GM21367 (cell line): ENCODE measurements at regions not wholly inside any gene's neighbourhood (a gene's known extent, or its start where the extent isn't known, plus 50 kb on each side); places are given as distances from the start of the nearest gene placed in this dataset.
"Not testable (repeated sequence)": the region's sequence is repeated elsewhere in the genome, so short reads cannot be mapped to it uniquely, and the experiment has no call there.

Experiments used
- ATAC-seq: cut with Tn5 transposase; IDR thresholded peaks from one replicate; pipeline ENCODE4 v1.9.1; 2021; ENCODE audit not compliant: unreplicated experiment

DNA sequence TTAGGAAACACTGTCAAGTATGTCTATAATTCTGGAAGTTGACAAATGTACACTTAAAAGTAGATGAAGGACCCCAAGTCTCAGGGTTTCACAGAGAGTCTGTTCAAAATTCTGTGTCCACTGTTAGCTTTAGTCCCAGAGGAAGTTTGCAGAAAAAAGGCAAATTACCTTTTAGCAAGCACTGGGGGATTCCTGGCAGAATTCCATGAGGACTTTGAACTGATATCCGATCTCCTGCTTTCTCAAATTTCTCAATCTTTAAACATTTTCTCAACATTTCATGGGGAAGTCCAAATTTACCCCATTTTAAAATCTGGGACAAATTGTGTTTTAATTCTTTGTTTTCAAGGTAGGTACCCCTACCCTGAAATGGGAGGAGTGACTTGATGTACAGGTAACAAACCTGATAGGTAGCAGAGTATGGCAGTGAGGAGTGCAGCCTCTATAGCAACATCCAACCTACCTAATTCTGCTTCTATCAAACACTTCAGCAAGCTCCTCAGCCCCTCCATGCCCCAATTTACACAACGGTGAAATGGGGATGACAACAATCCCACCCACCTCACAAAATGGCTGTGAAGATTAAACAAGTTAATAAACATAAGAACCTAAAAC, 344.9 kb downstream of the OMA1 start:
- no peak for ATAC-seq

DNA sequence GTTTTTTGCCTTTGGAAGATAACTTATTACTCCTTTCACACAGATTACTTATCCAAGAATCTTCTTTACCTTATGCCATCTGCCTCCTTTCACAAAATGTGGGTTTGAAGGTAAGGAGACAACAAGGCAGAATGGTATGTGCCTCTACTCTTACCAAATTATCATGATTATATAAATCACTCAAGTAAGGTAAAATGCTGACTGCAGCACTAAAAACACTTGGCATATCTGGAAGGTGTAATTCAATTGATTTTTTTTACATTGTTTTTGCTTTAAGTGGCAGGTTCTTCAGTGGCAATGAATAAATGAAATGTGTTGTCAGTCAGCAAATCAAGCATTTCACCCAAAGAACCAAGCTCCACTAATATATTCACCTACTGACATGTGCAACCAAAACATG, 346.1 kb downstream of the OMA1 start:
- ATAC-seq = no peak

DNA sequence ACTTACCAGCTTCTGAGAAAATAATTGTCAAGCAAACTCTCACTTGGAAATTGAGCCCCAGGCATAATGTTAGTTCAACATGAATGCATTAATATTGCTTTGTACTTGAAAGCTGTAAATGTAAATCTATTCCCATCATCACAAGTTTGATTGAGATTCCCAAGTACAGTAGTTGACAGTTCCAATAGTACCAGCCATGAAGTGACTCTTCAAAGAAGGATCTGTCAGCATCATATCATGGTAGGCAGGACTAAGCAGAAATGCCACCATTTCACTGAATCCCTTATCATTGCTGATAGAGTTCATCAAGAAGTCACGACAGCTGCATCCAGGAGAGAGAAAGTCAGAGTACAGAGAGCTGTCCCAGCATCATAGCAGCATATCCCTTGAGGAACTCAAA, 348.7 kb downstream of the OMA1 start:
- no peak for ATAC-seq

DNA sequence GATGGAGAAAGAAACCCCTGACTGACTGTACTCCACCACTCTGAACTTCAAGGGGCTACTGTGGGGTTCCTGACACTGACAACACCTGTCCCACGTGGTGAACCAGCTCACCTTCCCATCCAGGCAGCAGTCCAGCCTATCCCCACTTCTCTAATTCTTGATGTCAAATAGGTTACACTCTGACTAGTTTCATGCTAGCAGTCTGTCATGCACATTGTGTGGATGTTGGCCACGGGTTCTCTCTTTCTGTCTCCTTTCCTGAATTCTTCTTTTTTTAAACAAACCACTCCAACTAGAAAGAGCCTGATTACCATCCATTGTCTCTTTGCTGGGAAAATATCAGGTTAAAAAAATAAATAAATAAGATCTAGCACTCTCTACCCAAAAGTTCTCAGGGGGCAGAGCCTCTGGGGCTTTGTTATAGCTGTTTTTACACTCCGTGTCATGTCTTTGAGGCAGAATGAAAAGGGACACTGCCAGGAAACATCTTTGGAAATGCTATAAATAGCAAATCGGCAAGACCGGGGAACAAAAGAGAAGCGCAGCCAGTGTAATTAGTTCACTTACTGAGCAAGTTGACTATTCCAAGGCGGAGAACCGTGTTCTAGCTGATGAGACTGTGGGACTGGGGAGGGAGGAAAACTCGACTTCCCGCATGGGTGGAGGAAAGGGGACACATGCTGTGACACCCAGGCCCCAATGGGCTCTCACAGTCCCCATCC, 356.1 kb downstream of the OMA1 start:
- ATAC-seq = no peak

DNA sequence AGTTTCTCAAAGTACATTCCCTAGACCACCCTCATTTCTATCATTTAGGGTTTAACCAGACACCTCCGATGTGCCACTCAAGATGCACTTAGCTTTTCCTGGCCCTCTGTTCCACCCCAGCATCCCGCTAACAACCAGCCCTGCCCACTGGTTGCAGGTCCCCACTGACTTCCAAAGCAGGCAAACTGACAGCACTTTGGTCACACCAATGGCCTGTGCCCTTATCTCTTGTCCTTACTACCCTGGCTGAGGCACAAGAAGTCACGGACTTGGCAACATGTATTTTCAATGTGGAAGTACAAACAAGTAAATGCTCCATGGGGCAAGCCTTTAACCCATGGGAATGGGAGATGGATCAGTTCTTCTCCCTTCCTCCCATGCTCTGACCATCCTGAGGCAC, 357.1 kb downstream of the OMA1 start:
- no peak for ATAC-seq

DNA sequence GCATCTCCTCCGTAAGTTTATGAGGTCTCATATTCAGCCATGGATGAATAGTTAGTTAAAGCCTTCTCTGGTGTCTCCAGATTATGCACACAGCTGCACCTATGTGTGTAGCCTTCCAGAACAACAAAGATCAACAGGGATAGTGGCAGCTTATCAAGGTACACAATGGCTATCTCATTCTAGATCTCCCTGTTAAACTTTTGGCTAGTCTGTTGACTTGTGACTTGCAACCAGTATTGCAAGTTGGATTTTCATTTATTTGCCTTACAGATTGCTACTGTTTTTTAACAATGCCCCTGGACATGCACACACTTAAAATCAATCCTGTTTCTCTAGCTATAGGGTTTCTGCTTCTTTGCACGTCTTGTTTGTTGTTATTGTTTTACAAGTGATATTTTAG, 363.2 kb downstream of the OMA1 start:
- ATAC-seq = no peak

DNA sequence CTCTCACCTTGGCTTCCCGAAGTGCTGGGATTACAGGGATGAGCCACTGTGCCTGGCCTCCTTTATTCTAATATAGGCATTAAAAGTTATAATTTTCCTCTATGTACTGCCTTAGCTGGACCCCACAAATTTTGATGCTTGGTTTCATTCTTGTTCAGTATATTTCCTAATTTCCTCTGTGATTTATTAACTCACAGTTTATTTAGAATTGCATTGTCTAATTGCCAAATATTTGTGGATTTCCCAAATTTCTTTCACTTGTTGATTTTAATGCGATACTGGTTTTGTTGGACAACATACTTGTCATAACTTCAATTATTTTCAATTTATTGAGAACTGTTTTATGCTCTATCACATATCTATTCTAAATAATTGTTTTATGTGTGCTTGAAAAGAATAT, 366.0 kb downstream of the OMA1 start:
- no peak for ATAC-seq

DNA sequence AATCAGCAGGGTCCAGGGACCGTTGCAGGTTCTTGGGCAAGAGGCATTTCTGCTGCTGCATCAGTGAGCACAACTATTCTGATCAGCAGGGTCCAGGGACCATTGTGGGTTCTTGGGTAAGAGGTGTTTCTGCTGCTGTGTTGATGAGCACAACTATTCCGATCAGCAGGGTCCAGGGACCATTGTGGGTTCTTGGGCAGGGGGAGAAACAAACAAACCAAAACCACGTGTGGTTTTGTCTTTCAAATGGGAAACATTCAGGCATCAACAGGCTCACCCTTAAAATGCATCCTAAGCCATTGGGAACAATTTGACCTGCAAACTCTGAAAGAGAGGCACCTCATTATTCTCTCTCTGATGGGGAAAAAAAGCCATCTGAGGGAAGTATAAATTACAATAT, 377.4 kb downstream of the OMA1 start:
- not testable (repeated sequence) for ATAC-seq

DNA sequence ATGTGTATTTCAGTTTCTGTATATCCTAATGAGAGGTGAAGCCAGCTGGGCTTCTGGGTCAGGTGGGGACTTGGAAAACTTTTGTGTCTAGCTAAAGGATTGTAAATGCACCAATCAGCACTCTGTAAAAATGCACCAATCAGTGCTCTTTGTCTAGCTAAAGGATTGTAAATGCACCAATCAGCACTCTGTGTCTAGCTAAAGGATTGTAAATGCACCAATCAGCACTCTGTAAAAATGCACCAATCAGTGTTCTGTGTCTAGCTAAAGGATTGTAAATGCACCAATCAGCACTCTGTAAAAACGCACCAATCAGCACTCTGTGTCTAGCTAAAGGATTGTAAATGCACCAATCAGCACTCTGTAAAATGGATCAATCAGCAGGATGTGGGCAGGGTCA, 379.4 kb downstream of the OMA1 start:
- not testable (repeated sequence) for ATAC-seq

DNA sequence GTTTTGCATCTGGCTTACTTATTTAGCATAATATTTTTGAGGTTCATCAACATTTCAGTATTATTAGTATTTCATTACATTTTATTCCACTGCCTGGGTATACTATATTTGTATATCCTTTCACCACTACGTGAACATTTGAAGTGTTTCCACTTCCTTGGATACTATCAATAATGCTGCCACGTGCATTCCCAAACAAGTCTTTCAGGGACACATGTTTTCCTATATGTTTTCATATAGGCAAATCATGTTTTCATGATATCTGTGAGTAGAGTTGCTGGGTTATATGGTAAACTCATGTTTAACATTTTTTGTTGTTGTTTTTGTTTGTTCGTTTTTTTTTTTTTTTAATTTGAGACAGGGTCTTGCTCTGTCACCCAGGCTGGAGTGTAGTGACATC, 380.1 kb downstream of the OMA1 start:
- no peak for ATAC-seq

DNA sequence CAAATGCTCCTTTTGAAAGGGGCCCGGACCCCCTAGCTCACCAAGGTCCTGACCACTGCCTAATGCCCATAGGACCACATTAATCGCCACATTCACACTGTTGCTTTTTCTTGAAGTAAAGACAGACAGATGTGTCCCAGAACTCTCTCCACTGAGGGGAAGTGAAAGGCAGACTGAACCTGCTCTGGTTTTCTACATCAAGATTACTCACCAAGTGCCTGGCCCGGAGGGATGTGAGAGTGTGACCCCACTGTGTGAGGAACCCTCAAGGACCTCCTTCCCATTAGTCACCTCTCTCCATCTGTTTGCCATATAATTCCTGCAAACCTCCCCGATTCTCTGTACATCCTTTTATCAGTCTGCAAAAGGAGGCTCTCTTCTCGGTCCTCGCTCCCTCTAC, 381.5 kb downstream of the OMA1 start:
- ATAC-seq = no peak

DNA sequence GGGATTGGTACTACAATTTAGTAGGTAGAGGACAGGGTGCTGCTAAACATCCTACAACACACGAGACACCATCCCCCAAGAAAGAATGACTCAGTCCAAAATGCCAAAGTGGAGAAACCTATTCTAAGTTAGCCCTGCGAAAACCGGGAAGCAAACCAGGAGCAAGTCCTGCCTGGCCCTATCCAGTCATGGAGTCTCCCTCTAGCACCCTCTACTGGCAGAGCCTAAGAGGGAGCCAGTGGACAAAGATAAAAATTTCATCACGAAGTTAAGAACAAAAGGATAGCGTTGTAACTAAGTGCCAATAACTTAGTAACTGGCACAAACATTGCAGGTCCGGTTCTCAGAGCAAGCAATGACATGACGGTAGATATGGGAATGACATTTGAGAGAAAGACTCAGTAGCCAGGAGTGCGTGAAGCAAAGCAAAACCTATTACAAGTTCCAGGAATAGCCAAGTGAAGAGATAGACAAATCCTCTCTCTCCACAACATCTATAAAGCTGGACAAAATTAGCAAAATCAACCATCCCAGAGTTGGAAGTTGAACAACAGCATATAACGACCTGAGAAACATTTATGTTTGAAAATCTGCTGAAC, 383.5 kb downstream of the OMA1 start:
- peak; percentile 45 for ATAC-seq

DNA sequence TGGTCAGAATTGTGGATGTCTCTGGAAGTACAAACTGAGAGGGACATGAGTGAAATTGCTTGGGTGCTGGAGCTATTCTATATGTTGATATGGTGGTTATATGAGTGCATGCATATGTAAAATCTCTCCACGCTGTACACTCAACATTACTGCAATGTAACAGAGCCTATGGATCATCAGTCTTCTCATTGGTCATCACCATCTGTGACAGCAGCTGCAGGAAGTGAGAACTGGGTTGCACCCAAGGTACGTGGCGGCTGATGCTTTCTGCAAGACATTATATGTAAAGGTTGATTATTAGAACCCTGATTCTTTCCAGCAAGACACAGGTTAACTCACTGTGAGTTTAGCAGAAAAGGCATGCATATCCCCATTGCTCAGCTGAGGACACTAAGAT, 387.1 kb downstream of the OMA1 start:
- no peak for ATAC-seq

DNA sequence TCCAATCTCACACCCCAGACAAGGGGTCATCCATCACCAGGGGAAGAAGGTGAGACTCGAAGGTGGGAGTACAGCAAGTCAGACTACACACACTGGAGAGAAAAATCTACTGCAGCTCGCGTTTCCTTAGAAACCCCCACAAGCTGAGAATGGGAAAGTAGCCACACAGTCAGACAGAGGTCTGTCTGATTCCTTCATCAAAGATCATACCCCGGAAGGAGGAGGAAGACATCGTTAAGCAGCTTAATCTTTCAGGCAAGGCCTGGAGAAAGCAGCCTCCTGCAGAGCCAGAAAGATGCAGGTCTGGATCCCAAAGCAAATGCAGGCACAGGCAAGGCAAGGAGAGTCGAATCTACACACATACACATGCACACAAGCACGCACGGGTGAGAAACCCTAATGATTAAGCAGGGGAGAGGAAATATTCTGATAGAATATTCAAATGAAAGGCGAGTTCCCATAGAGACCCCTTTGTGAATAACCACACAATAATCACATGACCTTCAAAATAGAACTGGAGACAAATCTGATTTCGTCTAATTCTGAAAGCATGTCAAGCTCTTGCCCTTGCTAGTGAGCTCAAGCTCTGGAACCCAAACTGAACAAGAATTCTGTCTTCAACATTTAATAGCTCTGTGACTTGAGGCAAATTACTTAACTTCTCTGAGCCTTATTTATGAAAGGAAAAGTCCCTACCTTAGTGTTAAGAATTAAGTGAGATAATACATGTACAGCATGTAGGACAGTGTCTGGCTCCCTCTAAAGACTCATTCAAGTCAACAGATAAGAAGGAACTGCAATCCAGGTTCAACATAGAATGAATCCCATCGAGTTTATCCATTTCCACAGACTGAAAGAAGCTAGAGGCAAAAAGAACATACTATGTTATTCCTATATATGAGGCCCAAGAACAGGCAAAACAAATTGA, 387.8 kb downstream of the OMA1 start:
- no peak for ATAC-seq

DNA sequence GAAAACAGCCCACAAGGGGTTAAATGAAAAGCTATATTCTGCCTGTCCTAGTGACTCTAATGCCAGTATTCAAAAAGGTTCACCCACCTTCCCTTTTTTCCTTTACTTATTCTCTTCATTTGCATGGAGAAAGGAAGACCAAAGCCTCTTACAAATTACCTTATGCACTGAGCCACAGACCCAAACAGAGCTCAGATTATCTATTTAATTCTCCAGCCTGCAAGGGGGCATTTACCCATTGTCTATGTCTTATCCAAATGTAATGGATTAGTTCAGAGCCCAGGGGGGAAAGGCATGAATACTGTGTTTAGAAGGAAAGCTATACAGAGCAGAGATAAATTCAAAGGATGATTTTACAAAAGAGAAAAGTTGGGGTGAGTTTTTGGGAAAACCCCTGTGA, 388.5 kb downstream of the OMA1 start:
- no peak for ATAC-seq

DNA sequence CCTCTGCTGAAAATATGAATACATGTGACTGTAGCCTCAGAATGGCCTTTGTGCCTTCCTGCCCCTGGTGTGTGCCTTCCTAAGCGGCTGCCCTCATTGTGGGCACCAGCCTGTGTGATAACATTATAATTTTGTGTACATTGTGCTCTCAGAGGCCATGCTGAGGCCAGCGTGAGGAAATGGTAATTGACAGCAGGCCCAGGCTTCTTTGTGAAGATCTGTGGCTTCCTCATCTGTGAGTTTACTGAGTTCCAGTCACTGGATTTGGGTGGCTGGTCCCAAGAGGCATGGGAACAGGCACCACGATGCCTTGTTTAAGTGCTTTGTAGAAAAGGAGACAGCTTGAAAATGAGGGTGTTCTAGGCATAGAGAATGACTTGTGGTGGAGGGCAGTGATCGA, 389.3 kb downstream of the OMA1 start:
- ATAC-seq = no peak

DNA sequence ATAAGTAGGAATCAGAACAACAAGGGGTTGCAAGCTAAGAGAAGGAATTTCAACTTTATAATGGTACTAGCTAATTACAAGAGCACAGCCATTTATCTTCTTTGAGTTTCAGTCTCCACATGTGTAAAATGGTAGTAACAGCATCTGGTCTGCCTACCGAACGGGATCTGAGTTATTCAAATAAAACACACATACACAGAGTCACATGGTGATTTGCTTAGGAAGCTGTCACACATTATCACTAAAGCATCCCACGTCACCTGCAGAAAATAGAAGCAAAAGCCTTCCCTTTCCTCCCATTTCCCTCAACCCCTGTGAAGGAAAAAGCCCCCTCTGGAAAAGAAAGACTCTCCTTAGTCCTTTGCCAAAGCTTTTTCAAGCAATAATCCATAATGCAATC, 389.7 kb downstream of the OMA1 start:
- ATAC-seq = no peak

DNA sequence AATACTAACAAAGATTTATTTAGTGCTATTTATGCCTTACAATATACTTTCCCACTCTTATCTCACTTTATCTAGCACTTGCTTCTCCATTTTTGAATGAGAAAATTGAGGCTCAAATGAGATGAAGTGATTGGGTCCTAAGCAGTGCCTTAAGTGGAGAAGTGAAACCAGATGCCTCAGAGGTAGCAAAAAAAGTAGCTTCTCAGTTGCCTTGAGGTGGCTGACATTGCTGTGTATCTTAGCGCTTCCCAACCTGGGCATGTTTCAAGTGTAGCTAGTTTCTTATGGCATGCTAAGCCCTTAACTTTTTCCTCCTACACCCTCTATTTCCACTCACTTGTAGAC, 390.4 kb downstream of the OMA1 start:
- no peak for ATAC-seq

DNA sequence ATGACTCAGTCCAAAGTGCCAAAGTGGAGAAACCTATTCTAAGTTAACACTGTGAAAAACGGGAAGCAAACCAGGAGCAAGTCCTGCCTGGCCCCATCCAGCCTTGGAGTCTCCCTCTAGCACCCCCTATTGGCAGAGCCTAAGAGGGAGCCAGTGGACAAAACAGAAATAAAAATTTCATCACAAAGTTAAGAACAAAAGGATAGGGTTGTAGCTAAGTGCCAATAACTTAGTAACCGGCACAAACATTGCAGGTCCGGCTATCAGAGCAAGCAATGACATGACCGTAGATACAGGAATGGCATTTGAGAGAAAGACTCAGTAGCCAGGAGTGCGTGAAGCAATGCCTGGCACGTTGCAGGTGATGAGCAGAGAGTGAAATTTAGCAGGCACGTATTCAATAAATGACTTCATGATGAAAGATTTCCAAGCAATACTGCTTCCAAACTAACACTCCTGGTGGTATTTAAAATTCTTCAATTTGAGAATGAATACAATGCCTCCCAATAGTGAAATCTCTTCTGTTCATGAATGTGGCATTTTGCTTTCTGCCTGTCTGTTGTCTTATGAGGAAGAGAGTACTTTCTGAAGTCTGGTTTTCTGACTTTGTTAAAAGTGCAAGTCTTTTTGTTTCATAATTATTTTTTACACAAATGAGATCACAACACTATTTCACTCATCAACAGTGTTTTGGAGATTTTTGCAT, 391.0 kb downstream of the OMA1 start:
- ATAC-seq = no peak

DNA sequence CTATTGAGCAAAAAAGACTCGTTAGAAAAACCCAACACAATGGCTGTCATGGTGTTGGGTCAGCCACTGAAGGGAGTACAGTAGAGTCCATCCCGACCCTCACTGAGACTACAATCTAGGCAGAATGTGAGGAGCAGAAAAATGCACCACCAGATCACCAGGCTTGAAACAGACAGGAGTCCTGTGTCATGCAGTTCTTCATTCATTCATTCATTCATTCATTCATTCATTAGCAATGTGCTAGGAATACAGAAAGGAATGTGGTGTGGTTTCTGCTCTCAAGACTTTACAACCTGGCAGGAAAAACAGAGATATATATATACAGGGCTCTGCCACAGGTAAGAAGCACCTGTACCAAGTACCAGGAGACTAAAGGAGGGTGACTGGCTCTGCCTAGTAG, 392.3 kb downstream of the OMA1 start:
- ATAC-seq = no peak

DNA sequence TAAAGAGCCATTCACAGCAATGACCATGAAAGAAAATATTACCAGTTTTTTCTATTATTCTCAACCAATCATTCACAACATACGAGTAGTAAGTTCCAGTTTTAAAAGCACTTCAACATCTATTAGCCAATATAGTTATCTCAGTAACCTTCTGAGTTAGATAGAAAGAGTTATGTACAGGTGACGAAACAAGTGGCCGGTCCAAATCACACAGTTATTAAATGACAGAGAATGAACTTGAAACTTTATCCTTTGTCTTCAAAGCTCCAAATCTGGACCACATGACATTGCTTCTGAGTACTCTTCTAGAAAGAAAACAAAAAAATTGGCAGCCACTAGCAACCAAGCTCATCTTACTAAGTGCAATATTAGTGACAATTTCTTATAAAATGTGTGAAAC, 393.8 kb downstream of the OMA1 start:
- no peak for ATAC-seq
